AG04450 (cell line): ENCODE measurements at regions not wholly inside any gene's neighbourhood (a gene's known extent, or its start where the extent isn't known, plus 50 kb on each side); places are given as distances from the start of the nearest gene placed in this dataset.

Experiments used
- CTCF ChIA-PET: fragments of 300-600, 350-600 bp; formaldehyde crosslinking; extraction: SDS; loops from one replicate; lab custom pipeline; 2022; ENCODE audit warnings: antibody characterized with exemption, inconsistent platforms; lab: Charles Lee
- POLR2A ChIA-PET: fragments of 350-600 bp; formaldehyde crosslinking; extraction: SDS; loops from one replicate; lab custom pipeline; 2021; ENCODE audit warnings: antibody characterized with exemption, inconsistent platforms; lab: Yijun Ruan, JAX
- DNase-seq: peaks from one replicate; pipeline ENCODE4 v3.0.0-alpha.2; 2011; ENCODE audit warnings: low read depth, low spot score
- H3K27ac ChIP-seq: one replicate; pipeline ENCODE4 v1.5.1; 2012; ENCODE audit warnings: low read depth, low read length, control low read depth
- H3K27me3 ChIP-seq: one replicate; pipeline ENCODE4 v1.6.0; 2012; ENCODE audit warnings: low read length; ENCODE audit not compliant: control insufficient read depth, insufficient read depth
- H3K4me3 ChIP-seq: 2 replicates; pipeline ENCODE4 v1.5.1; 2011; ENCODE audit warnings: mild to moderate bottlenecking, low read depth, low read length, control low read depth
- H3K9me3 ChIP-seq: 2 replicates; pipeline ENCODE4 v1.5.1; 2012; ENCODE audit warnings: low read length; ENCODE audit not compliant: control insufficient read depth, insufficient read depth
- CTCF ChIP-seq: IDR thresholded peaks from 2 replicates; pipeline ENCODE4 v1.5.1; 2011; ENCODE audit warnings: low read depth, low read length, control low read depth, inconsistent platforms

- Histone ChIP-seq H3K4me3 (no peak overlapping the region), H3K27ac (no peak overlapping the region), H3K27me3 (no peaks in the 10 kb centered on the region), H3K9me3 (no peaks in the 10 kb centered on the region)
- DNase-seq, result no peak
- no peak for TF ChIP-seq CTCF
- POLR2A ChIA-PET, result no interaction called here
- CTCF ChIA-PET, result no interaction called here
Measured at GRCh38 chr12:81988362-81988761, 229.2 kb upstream of the PPFIA2 start.

GRCh38 chr12:81987371-81987770, 228.2 kb upstream of the PPFIA2 start:
- TF ChIP-seq CTCF, result no peak
- Histone ChIP-seq H3K9me3 (no peaks in the 10 kb centered on the region), H3K4me3 (no peak overlapping the region), H3K27me3 (no peaks in the 10 kb centered on the region), H3K27ac (no peak overlapping the region)
- CTCF ChIA-PET, result no interaction called here
- POLR2A ChIA-PET, result no interaction called here
- DNase-seq, result no peak

- no peak overlapping the region for H3K27ac ChIP-seq
- H3K27me3 ChIP-seq, result no peaks in the 10 kb centered on the region
- TF ChIP-seq CTCF, result no peak
- DNase-seq, result no peak
- no peaks in the 10 kb centered on the region; the same call in 1 of the 2 replicates for H3K9me3 ChIP-seq
- POLR2A ChIA-PET, result no interaction called here
- CTCF ChIA-PET, result no interaction called here
- H3K4me3 ChIP-seq, result no peak overlapping the region
Measured at GRCh38 chr12:81976661-81977060, 217.5 kb upstream of the PPFIA2 start.

GRCh38 chr12:81974762-81975161, 215.6 kb upstream of the PPFIA2 start:
- no peak for DNase-seq
- ChIA-PET CTCF (no interaction called here), POLR2A (no interaction called here)
- H3K27me3 ChIP-seq, result no peaks in the 10 kb centered on the region
- H3K4me3 ChIP-seq, result no peak overlapping the region
- H3K9me3 ChIP-seq, result peaks cover 3% of the 10 kb centered on the region
- no peak for TF ChIP-seq CTCF
- H3K27ac ChIP-seq, result no peak overlapping the region

- no peak overlapping the region for H3K4me3 ChIP-seq
- DNase-seq, result no peak
- peaks cover 5% of the 10 kb centered on the region for H3K9me3 ChIP-seq
- ChIA-PET POLR2A (no interaction called here), CTCF (interaction anchor here (0.6 kb wide), 1 partner anchor 1666 kb away, joined by 3 read pairs; no protein-coding TSS in a partner anchor)
- H3K27me3 ChIP-seq, result no peaks in the 10 kb centered on the region
- TF ChIP-seq CTCF, result no peak
- H3K27ac ChIP-seq, result no peak overlapping the region
Measured at GRCh38 chr12:81968421-81968820, 209.3 kb upstream of the PPFIA2 start.
